ENCODE measurements at regions not wholly inside any gene's neighbourhood (a gene's known extent, or its start where the extent isn't known, plus 50 kb on each side); places are given as distances from the start of the nearest gene placed in this dataset.
"Not testable (repeated sequence)": the region's sequence is repeated elsewhere in the genome, so short reads cannot be mapped to it uniquely, and the experiment has no call there.

GRCh38 chr2:150267651-150268415 lies 219.6 kb downstream of the RND3 start:
- DNase-seq, result no peak

- DNase-seq, result no peak
Observed at GRCh38 chr2:150266931-150267330, 220.5 kb downstream of the RND3 start.

- DNase-seq, result no peak
Observed at GRCh38 chr2:150264442-150264841, 223.0 kb downstream of the RND3 start.

GRCh38 chr2:150261691-150262090 lies 225.8 kb downstream of the RND3 start:
- no peak for DNase-seq

- no peak for DNase-seq
Observed at GRCh38 chr2:150260636-150261035, 226.8 kb downstream of the RND3 start.

- no peak for DNase-seq
Observed at GRCh38 chr2:150259746-150260145, 227.7 kb downstream of the RND3 start.

GRCh38 chr2:150258781-150259307 lies 228.6 kb downstream of the RND3 start:
- DNase-seq, result peak in 2 of 56 donors; percentile 1

GRCh38 chr2:150256736-150257135 lies 230.7 kb downstream of the RND3 start:
- DNase-seq, result no peak

GRCh38 chr2:150255528-150255927 lies 231.9 kb downstream of the RND3 start:
- no peak for DNase-seq

- not testable (repeated sequence) for DNase-seq
Observed at GRCh38 chr2:150249735-150250134, 237.7 kb downstream of the RND3 start.

GRCh38 chr2:150247481-150247880 lies 240.0 kb downstream of the RND3 start:
- DNase-seq, result no peak

- DNase-seq, result peak in 14 of 56 donors; percentile 2 to 47 (median 10)
Observed at GRCh38 chr2:150234787-150235446, 252.6 kb downstream of the RND3 start.

GRCh38 chr2:150232871-150233270 lies 254.6 kb downstream of the RND3 start:
- DNase-seq, result no peak

- DNase-seq, result no peak
Observed at GRCh38 chr2:150232321-150232720, 255.1 kb downstream of the RND3 start.

GRCh38 chr2:150230616-150231015 lies 256.9 kb downstream of the RND3 start:
- DNase-seq, result no peak

- no peak for DNase-seq
Observed at GRCh38 chr2:150230004-150230403, 257.5 kb downstream of the RND3 start.

GRCh38 chr2:150228936-150229335 lies 258.5 kb downstream of the RND3 start:
- peak in 9 of 56 donors; percentile 2 to 24 (median 5) for DNase-seq

- no peak for DNase-seq
Observed at GRCh38 chr2:150225030-150225429, 262.4 kb downstream of the RND3 start.

- DNase-seq, result no peak
Observed at GRCh38 chr2:150224321-150224720, 263.1 kb downstream of the RND3 start.

- DNase-seq, result no peak
Observed at GRCh38 chr2:150222942-150223341, 264.5 kb downstream of the RND3 start.

- no peak for DNase-seq
Observed at GRCh38 chr2:150222379-150222778, 265.1 kb downstream of the RND3 start.

- DNase-seq, result no peak
Observed at GRCh38 chr2:150219861-150220260, 267.6 kb downstream of the RND3 start.

GRCh38 chr2:150215041-150215440 lies 272.4 kb downstream of the RND3 start:
- DNase-seq, result no peak

All from amygdala (tissue), 56 donors.